HAP-1 (cell line): ENCODE measurements at regions not wholly inside any gene's neighbourhood (a gene's known extent, or its start where the extent isn't known, plus 50 kb on each side); places are given as distances from the start of the nearest gene placed in this dataset.
A peak's percentile ranks its signal among the peaks of the same experiment; 100 is the strongest.
"Not testable (repeated sequence)": the region's sequence is repeated elsewhere in the genome, so short reads cannot be mapped to it uniquely, and the experiment has no call there.

Source experiments
- DNase-seq, 2 experiments: peaks; one replicate each; pipeline ENCODE4 v3.0.0-alpha.2; 2016 to 2020; ENCODE audit warnings: low spot score in 2 of 2
- H3K27me3 ChIP-seq: fragments of 250-450 bp; sonication (Bioruptor Pico); 2 replicates; pipeline ENCODE4 v1.5.1; 2020; ENCODE audit warnings: low read depth, mild to moderate bottlenecking, moderate library complexity
- H3K36me3 ChIP-seq: fragments of 250-450 bp; sonication (Bioruptor Pico); replicated peaks from 2 replicates; pipeline ENCODE4 v1.5.1; 2020; ENCODE audit warnings: mild to moderate bottlenecking
- H3K4me1 ChIP-seq: fragments of 250-450 bp; sonication (Bioruptor Pico); 2 replicates; pipeline ENCODE4 v1.5.1; 2020; ENCODE audit warnings: mild to moderate bottlenecking
- H3K4me3 ChIP-seq: fragments of 250-450 bp; sonication (Bioruptor Pico); 2 replicates; pipeline ENCODE4 v1.5.1; 2020; ENCODE audit warnings: mild to moderate bottlenecking, moderate library complexity
- H3K9me3 ChIP-seq: fragments of 250-450 bp; sonication (Bioruptor Pico); 2 replicates; pipeline ENCODE4 v1.5.1; 2020; ENCODE audit warnings: mild to moderate bottlenecking, moderate library complexity
- in situ Hi-C: fragments of 300-500 bp; cut with MboI; formaldehyde crosslinking; loops from 3 replicates; pipeline ENCODE4 v1.14.3; 2020; ENCODE audit warnings: low sequenced_read_pairs, inconsistent platforms, mixed read lengths

DNA sequence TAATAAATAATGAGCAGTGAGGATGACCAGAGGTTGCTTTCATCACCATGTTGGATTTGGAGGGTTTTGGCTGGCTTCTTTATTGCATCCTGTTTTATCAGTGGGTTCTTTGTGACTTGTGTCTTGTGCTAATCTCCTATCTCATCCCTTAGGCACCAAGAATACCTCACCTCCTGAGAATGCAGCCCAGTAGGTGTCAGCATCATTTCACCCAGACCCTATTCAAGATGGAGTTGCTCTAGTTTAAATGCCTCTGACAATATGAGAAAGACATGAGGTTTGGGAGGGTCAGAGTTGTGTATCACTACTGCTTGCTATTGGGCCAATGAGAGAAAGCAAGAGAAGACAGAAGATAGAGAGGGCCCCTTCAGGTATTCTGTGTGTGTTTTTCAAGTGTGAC lies 592.2 kb downstream of the ETNK1 start:
- in situ Hi-C loops: no loop called here
- H3K27me3 ChIP-seq: no peaks in the 10 kb centered on the region
- DNase-seq: no peak

DNA sequence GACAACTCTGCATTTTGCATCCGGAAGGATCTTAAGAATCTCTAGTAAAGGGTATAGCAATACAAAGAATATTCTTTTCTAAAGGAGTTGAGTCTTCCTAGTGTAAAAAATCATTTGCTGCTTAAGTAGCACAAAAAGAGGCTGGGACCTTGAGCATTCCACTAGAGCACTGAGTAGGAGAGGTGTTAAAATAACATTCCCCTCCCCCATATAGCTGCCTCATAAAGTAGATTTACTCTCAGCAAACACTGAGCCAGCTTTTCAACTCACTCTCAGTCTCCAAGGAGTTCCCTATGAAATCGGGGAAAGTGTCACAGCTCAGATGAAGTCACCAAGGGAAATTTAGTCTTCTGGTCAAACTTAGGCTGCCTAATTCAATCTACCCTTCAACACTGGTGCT lies 592.7 kb downstream of the ETNK1 start:
- Histone ChIP-seq H3K27me3 (no peaks in the 10 kb centered on the region), H3K9me3 (peaks cover 2% of the 10 kb centered on the region; the same call in 1 of the 2 replicates), H3K4me1 (no peaks in the 10 kb centered on the region), H3K4me3 (no peak overlapping the region), H3K36me3 (no peaks in the 10 kb centered on the region)
- in situ Hi-C loops: no loop called here
- no peak for DNase-seq

More for the DNA sequence above, 592.2 kb downstream of the ETNK1 start:
- no peak overlapping the region for H3K4me3 ChIP-seq
- no peaks in the 10 kb centered on the region; the same call in 1 of the 2 replicates for H3K4me1 ChIP-seq
- peaks cover 2% of the 10 kb centered on the region; the same call in 1 of the 2 replicates for H3K9me3 ChIP-seq
- no peaks in the 10 kb centered on the region for H3K36me3 ChIP-seq

DNA sequence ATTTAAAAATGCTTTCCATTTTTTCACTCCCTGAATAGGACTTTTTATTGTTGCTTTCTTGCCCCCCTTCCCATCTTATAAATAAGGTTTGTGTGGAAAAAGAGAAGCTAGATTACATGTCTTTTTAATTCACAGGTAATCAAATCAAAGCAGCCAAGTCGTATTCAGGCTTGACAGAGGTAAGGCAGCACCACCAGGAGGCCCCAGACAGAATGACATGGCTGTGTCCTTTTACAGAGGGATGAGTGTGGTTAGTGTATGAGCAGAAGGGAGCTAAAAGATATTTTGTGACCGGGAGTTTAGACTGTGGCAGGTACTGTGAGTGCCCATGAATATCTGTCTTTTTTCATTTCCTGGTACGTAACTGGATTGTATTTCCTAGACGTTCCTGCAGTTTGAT lies 596.1 kb downstream of the ETNK1 start:
- H3K9me3 ChIP-seq: no peaks in the 10 kb centered on the region
- H3K27me3 ChIP-seq: no peaks in the 10 kb centered on the region
- DNase-seq: peak; percentile 15 to 46
- H3K4me3 ChIP-seq: no peak overlapping the region
- in situ Hi-C loops: no loop called here
- H3K36me3 ChIP-seq: no peaks in the 10 kb centered on the region
- no peaks in the 10 kb centered on the region for H3K4me1 ChIP-seq

DNA sequence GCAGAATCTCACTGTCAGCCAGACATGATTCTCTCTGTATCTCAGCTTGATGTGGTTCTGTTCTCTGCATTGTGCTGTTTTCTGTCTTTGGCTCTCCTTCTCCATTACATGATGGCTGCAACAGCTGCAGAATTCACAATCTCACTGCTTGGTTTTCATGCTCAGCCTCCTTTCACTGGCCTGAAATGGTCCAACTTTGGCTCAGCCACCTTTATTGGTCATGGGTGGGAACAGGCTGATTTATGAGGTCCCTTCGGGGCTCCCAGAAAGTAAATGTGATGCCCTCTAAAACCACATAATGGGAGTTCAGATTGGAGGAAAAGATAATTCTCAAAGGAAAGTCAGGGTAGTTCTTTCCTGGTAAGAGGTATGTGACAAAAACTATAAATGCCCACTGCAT lies 597.0 kb downstream of the ETNK1 start:
- Histone ChIP-seq H3K36me3 (no peaks in the 10 kb centered on the region), H3K9me3 (no peaks in the 10 kb centered on the region)
- in situ Hi-C loops: no loop called here

DNA sequence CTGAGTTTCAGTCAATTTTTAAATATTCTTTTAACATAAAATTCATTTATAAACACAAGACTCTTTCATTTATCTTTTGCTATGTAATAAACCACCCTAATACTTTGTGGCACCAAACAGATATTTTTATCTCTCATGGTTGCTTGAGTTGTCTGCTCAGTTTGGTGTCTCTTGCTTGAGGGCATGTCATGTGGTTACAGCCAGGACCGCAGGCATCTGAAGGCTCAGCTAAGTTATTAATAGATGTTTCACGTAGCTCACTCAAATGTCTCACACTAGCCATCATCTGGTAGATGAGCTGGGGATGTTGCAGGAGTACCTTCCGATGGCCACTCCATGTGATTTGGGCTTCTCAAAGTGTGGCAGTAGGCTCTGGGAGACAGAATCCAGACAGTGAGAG lies 597.8 kb downstream of the ETNK1 start:
- no peak overlapping the region for H3K4me3 ChIP-seq
- DNase-seq: no peak
- H3K36me3 ChIP-seq: no peaks in the 10 kb centered on the region
- no peaks in the 10 kb centered on the region for H3K9me3 ChIP-seq
- no peaks in the 10 kb centered on the region for H3K4me1 ChIP-seq
- H3K27me3 ChIP-seq: no peaks in the 10 kb centered on the region
- in situ Hi-C loops: no loop called here

More for the DNA sequence above, 597.0 kb downstream of the ETNK1 start:
- Histone ChIP-seq H3K4me1 (no peaks in the 10 kb centered on the region), H3K4me3 (no peak overlapping the region), H3K27me3 (no peaks in the 10 kb centered on the region)
- no peak for DNase-seq

GRCh38 chr12:23228101-23228500 lies 603.1 kb downstream of the ETNK1 start:
- no peak overlapping the region for H3K4me3 ChIP-seq
- H3K36me3 ChIP-seq: no peaks in the 10 kb centered on the region
- no peaks in the 10 kb centered on the region for H3K9me3 ChIP-seq
- no peaks in the 10 kb centered on the region for H3K4me1 ChIP-seq
- no peaks in the 10 kb centered on the region for H3K27me3 ChIP-seq
- no peak for DNase-seq
- in situ Hi-C loops: no loop called here

DNA sequence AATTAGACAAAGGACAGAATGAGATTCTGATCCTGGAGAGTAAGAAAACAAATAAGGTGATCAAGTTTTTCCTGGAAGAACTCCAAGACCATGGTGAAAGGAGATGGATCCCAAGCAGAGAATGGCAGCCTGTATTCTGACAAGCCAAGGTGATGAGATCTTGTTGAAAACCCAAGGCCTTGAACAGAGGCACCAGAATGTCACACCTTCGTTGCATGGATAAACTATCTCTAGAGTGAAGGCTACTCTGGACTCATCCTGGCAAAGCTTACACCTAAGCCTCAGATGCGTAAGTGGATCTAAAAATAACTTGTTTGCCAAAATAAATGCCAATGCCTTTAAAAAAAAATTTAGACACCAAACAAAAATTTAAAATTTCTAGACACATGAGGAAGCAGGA lies 605.9 kb downstream of the ETNK1 start:
- in situ Hi-C loops: no loop called here
- Histone ChIP-seq H3K9me3 (no peaks in the 10 kb centered on the region), H3K27me3 (no peaks in the 10 kb centered on the region), H3K4me3 (no peak overlapping the region), H3K4me1 (peaks cover 6% of the 10 kb centered on the region), H3K36me3 (no peaks in the 10 kb centered on the region)
- no peak for DNase-seq

- H3K9me3 ChIP-seq: no peaks in the 10 kb centered on the region
- H3K4me3 ChIP-seq: no peak overlapping the region
- peak; percentile 49 to 64 for DNase-seq
- H3K36me3 ChIP-seq: no peaks in the 10 kb centered on the region
- no peaks in the 10 kb centered on the region for H3K27me3 ChIP-seq
- in situ Hi-C loops: no loop called here
- H3K4me1 ChIP-seq: peaks cover 14% of the 10 kb centered on the region
Observed at GRCh38 chr12:23236066-23236780, 611.3 kb downstream of the ETNK1 start.

- Histone ChIP-seq H3K4me1 (peaks cover 14% of the 10 kb centered on the region), H3K36me3 (no peaks in the 10 kb centered on the region), H3K4me3 (no peak overlapping the region), H3K9me3 (no peaks in the 10 kb centered on the region), H3K27me3 (no peaks in the 10 kb centered on the region)
- in situ Hi-C loops: no loop called here
- DNase-seq: no peak
Observed at GRCh38 chr12:23236811-23237210, 611.8 kb downstream of the ETNK1 start.

DNA sequence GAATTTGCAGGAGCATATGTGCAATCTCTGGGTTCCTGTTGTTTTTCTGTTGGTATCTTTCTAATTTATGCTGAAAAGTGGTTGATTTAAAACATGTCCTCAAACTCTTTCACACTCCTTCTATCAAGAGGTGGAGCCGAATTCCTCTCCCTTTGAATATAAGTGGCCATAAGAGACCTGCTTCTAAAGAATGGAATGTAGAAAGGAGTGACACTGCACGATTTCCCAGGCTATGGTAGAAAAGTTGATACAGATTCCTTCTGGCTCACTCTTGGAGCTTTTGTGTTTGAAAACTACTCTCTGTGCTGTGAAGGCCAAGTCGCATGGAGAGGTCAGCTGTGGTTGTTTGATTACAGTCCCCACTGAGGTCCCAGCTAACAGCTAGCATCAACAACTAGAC lies 613.2 kb downstream of the ETNK1 start:
- no peaks in the 10 kb centered on the region for H3K27me3 ChIP-seq
- no peaks in the 10 kb centered on the region for H3K9me3 ChIP-seq
- no peak overlapping the region for H3K4me3 ChIP-seq
- no peak for DNase-seq
- no peaks in the 10 kb centered on the region for H3K36me3 ChIP-seq
- in situ Hi-C loops: no loop called here
- H3K4me1 ChIP-seq: peaks cover 14% of the 10 kb centered on the region

GRCh38 chr12:23238957-23239356 lies 614.0 kb downstream of the ETNK1 start:
- no peaks in the 10 kb centered on the region for H3K36me3 ChIP-seq
- H3K4me3 ChIP-seq: no peak overlapping the region
- H3K27me3 ChIP-seq: no peaks in the 10 kb centered on the region
- peaks cover 14% of the 10 kb centered on the region for H3K4me1 ChIP-seq
- no peak for DNase-seq
- no peaks in the 10 kb centered on the region for H3K9me3 ChIP-seq
- in situ Hi-C loops: no loop called here

DNA sequence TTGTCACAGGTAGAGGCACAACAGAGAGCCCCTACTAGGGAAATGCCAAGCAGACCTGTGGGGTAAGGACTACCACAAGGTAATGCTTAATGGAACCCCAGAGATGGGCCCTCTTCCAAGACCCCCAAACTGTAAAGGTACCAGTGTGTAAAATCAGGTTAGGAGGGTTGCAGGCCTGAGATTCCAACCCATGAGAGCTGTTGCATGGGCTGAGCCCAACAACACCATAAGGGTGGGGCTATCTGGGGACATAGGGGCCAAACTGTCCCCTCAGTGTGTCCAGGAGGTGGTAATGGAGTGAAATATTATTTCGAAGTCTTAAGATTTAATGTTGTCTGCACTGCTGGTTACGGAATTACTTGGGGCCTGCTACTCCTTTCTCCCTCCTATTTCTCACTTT lies 620.2 kb downstream of the ETNK1 start:
- no peak for DNase-seq
- in situ Hi-C loops: no loop called here
- no peaks in the 10 kb centered on the region for H3K36me3 ChIP-seq
- no peaks in the 10 kb centered on the region for H3K27me3 ChIP-seq
- no peaks in the 10 kb centered on the region for H3K4me1 ChIP-seq
- H3K4me3 ChIP-seq: no peak overlapping the region
- no peaks in the 10 kb centered on the region for H3K9me3 ChIP-seq

GRCh38 chr12:23253191-23253590 lies 628.2 kb downstream of the ETNK1 start:
- no peaks in the 10 kb centered on the region for H3K4me1 ChIP-seq
- no peaks in the 10 kb centered on the region for H3K9me3 ChIP-seq
- no peak overlapping the region for H3K4me3 ChIP-seq
- in situ Hi-C loops: no loop called here
- DNase-seq: no peak
- H3K27me3 ChIP-seq: no peaks in the 10 kb centered on the region
- H3K36me3 ChIP-seq: no peaks in the 10 kb centered on the region

DNA sequence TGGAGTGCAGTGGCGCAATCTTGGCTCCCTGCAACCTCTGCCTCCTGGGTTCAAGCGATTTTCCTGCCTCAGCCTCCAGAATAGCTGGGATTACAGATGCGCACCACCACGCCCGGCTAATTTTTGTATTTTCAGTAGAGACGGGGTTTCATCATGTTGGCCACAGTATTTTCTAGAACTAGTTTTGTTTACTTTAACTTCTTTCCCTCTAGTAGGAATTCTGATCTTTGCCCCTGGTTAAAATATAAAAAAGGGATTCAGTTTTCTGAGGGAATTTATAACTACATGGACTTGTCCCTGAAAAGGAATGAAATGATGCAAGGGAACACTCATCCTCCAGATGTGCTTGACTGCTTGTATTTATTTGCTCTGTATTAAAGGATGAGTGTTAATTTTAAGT lies 628.9 kb downstream of the ETNK1 start:
- H3K36me3 ChIP-seq, DNase-seq, H3K4me1 ChIP-seq, in situ Hi-C loops, H3K4me3 ChIP-seq, H3K9me3 ChIP-seq, H3K27me3 ChIP-seq: not testable (repeated sequence)

GRCh38 chr12:23259558-23259957 lies 634.6 kb downstream of the ETNK1 start:
- no peaks in the 10 kb centered on the region for H3K27me3 ChIP-seq
- no peaks in the 10 kb centered on the region for H3K9me3 ChIP-seq
- no peaks in the 10 kb centered on the region for H3K4me1 ChIP-seq
- no peak overlapping the region for H3K4me3 ChIP-seq
- in situ Hi-C loops: no loop called here
- no peak for DNase-seq
- H3K36me3 ChIP-seq: no peaks in the 10 kb centered on the region
